Astrocyte (in vitro differentiated cells and primary cell): ENCODE measurements at regions not wholly inside any gene's neighbourhood (a gene's known extent, or its start where the extent isn't known, plus 50 kb on each side); places are given as distances from the start of the nearest gene placed in this dataset.

Experiments
- DNase-seq: peaks from one replicate; pipeline ENCODE4 v3.0.0-alpha.2; 2010; ENCODE audit warnings: low read depth
- FAIRE-seq: peaks from 2 replicates; lab custom pipeline; 2011; peaks lifted over from hg19 to GRCh38; lab: Jason Lieb, UNC
- H2AFZ ChIP-seq: 2 replicates; pipeline ENCODE4 v1.6.0; 2012; ENCODE audit warnings: low read depth, low read length, inconsistent platforms
- H3K27ac ChIP-seq: 2 replicates; pipeline ENCODE4 v1.5.1; 2011; ENCODE audit warnings: low read depth, low read length, inconsistent platforms
- H3K27me3 ChIP-seq: 2 replicates; pipeline ENCODE4 v1.6.0; 2011; ENCODE audit warnings: low read length, inconsistent platforms; ENCODE audit not compliant: insufficient read depth
- H3K36me3 ChIP-seq: 2 replicates; pipeline ENCODE4 v1.5.1; 2011; ENCODE audit warnings: low read length, inconsistent platforms; ENCODE audit not compliant: insufficient read depth
- H3K4me1 ChIP-seq: 2 replicates; pipeline ENCODE4 v1.5.1; 2011; ENCODE audit warnings: low read length, inconsistent platforms; ENCODE audit not compliant: insufficient read depth
- H3K4me2 ChIP-seq: 2 replicates; pipeline ENCODE4 v1.6.0; 2012; ENCODE audit warnings: low read length, inconsistent platforms
- H3K4me3 ChIP-seq: 2 replicates; pipeline ENCODE4 v1.5.1; 2011; ENCODE audit warnings: low read depth, mild to moderate bottlenecking, low read length, inconsistent platforms; ENCODE audit not compliant: insufficient read depth
- H3K79me2 ChIP-seq: 2 replicates; pipeline ENCODE4 v1.6.0; 2012; ENCODE audit warnings: mild to moderate bottlenecking, low read length, inconsistent platforms; ENCODE audit not compliant: insufficient read depth
- H3K9ac ChIP-seq: 2 replicates; pipeline ENCODE4 v1.6.0; 2012; ENCODE audit warnings: mild to moderate bottlenecking, low read length, inconsistent platforms
- H3K9me3 ChIP-seq: 2 replicates; pipeline ENCODE4 v1.5.1; 2012; ENCODE audit warnings: low read depth, mild to moderate bottlenecking, low read length, inconsistent platforms; ENCODE audit not compliant: insufficient read depth
- H4K20me1 ChIP-seq: 2 replicates; pipeline ENCODE4 v1.6.0; 2012; ENCODE audit warnings: low read length, inconsistent platforms; ENCODE audit not compliant: insufficient read depth
- H3K27ac Mint-ChIP-seq: one replicate; pipeline ENCODE4 v1.8.0; 2021; ENCODE audit warnings: mild to moderate bottlenecking, mixed read lengths; ENCODE audit not compliant: unreplicated experiment
- H3K27me3 Mint-ChIP-seq: one replicate; pipeline ENCODE4 v1.8.0; 2021; ENCODE audit warnings: low read depth, mixed read lengths; ENCODE audit not compliant: unreplicated experiment
- H3K36me3 Mint-ChIP-seq: one replicate; pipeline ENCODE4 v1.8.0; 2021; ENCODE audit warnings: low read depth, mixed read lengths; ENCODE audit not compliant: unreplicated experiment
- H3K4me1 Mint-ChIP-seq: one replicate; pipeline ENCODE4 v1.8.0; 2021; ENCODE audit warnings: low read depth, mixed read lengths; ENCODE audit not compliant: unreplicated experiment
- H3K4me3 Mint-ChIP-seq: one replicate; pipeline ENCODE4 v1.8.0; 2021; ENCODE audit warnings: mild to moderate bottlenecking, moderate library complexity, mixed read lengths; ENCODE audit not compliant: unreplicated experiment
- H3K9me3 Mint-ChIP-seq: one replicate; pipeline ENCODE4 v1.8.0; 2021; ENCODE audit warnings: mild to moderate bottlenecking, mixed read lengths; ENCODE audit not compliant: unreplicated experiment
- EZH2 ChIP-seq: IDR thresholded peaks from 2 replicates; pipeline ENCODE4 v1.6.1; 2012; ENCODE audit warnings: mild to moderate bottlenecking, low read length, inconsistent platforms; ENCODE audit not compliant: insufficient read depth
- TF ChIP-seq, protein P1 (sequence below): IDR thresholded peaks from 2 replicates; pipeline ENCODE4 v1.5.1; 2011; ENCODE audit warnings: low read depth, mild to moderate bottlenecking, inconsistent platforms, low read length, moderate library complexity; ENCODE audit not compliant: insufficient read depth

DNA sequence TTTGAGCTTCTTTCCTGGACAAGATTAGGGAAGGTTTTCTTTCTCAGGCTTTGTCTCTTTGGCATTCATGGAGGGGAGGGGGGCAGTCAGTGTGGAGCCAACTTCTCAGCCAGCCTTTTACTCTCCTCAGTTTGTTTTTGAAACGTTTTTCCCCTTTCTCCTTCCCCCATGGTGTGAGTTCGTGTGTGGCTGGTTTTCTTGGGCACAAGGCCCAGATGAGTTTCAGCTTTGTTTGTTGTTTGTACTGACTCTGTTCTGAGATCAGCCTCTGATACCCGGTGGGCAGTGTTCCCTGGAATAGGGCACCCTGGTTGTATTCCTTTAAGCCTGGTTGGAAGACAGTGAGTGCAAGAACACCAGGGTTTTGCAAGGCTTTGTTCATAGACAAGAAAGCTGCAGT lies 168.2 kb upstream of the RARB start:
- Histone ChIP-seq H3K9ac (no peak overlapping the region), H3K9me3 (no peaks in the 10 kb centered on the region), H3K27ac (no peak overlapping the region), H4K20me1 (no peaks in the 10 kb centered on the region), H3K27me3 (no peaks in the 10 kb centered on the region), H3K4me2 (no peak overlapping the region), H3K4me3 (no peak overlapping the region), H3K36me3 (no peaks in the 10 kb centered on the region), H3K79me2 (no peaks in the 10 kb centered on the region), H2AFZ (no peak overlapping the region), H3K4me1 (peaks cover 4% of the 10 kb centered on the region)
- Mint-ChIP-seq H3K27me3 (peaks cover 9% of the 10 kb centered on the region), H3K4me1 (peaks cover 4% of the 10 kb centered on the region), H3K9me3 (peaks cover 6% of the 10 kb centered on the region), H3K27ac (no peak overlapping the region), H3K36me3 (no peaks in the 10 kb centered on the region), H3K4me3 (no peak overlapping the region)
- DNase-seq (no peak), FAIRE-seq (no peak)
- TF ChIP-seq, protein P1, sequence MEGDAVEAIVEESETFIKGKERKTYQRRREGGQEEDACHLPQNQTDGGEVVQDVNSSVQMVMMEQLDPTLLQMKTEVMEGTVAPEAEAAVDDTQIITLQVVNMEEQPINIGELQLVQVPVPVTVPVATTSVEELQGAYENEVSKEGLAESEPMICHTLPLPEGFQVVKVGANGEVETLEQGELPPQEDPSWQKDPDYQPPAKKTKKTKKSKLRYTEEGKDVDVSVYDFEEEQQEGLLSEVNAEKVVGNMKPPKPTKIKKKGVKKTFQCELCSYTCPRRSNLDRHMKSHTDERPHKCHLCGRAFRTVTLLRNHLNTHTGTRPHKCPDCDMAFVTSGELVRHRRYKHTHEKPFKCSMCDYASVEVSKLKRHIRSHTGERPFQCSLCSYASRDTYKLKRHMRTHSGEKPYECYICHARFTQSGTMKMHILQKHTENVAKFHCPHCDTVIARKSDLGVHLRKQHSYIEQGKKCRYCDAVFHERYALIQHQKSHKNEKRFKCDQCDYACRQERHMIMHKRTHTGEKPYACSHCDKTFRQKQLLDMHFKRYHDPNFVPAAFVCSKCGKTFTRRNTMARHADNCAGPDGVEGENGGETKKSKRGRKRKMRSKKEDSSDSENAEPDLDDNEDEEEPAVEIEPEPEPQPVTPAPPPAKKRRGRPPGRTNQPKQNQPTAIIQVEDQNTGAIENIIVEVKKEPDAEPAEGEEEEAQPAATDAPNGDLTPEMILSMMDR = no peak
- no peak for TF ChIP-seq EZH2

DNA sequence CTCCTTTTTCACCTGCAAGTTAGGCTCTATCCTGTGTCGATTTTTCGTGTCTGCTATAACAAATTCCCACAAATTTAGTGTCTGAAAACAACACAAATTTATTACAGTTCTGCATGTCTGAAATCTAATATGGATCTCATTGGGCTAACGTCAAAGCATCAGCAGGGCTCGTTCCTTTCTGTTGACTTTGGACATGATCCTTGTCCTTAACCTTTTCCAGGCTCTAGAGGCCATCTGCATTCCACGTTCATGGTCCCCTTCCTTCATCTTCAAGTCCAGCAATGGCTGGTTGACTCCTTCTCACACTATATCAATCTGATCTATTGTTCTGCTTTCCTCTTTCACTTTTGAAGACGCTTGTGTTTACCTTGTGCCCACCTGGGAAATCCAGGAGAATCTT lies 165.7 kb upstream of the RARB start:
- no peak overlapping the region for H3K27ac ChIP-seq
- TF ChIP-seq, protein P1 = no peak
- no peak for TF ChIP-seq EZH2
- peaks cover 9% of the 10 kb centered on the region for H3K27me3 Mint-ChIP-seq
- peaks cover under 1% of the 10 kb centered on the region for H3K4me1 ChIP-seq
- no peak overlapping the region for H3K4me2 ChIP-seq
- H3K9me3 Mint-ChIP-seq = peaks cover 6% of the 10 kb centered on the region
- no peaks in the 10 kb centered on the region for H3K9me3 ChIP-seq
- no peaks in the 10 kb centered on the region for H3K36me3 ChIP-seq
- no peak overlapping the region for H2AFZ ChIP-seq
- H3K4me3 ChIP-seq = no peak overlapping the region
- no peaks in the 10 kb centered on the region for H3K27me3 ChIP-seq
- H3K27ac Mint-ChIP-seq = no peak overlapping the region
- peaks cover under 1% of the 10 kb centered on the region for H3K4me1 Mint-ChIP-seq
- no peaks in the 10 kb centered on the region for H3K79me2 ChIP-seq
- FAIRE-seq (no peak), DNase-seq (no peak)
- H3K36me3 Mint-ChIP-seq = no peaks in the 10 kb centered on the region
- no peak overlapping the region for H3K9ac ChIP-seq
- no peaks in the 10 kb centered on the region for H4K20me1 ChIP-seq
- no peak overlapping the region for H3K4me3 Mint-ChIP-seq

DNA sequence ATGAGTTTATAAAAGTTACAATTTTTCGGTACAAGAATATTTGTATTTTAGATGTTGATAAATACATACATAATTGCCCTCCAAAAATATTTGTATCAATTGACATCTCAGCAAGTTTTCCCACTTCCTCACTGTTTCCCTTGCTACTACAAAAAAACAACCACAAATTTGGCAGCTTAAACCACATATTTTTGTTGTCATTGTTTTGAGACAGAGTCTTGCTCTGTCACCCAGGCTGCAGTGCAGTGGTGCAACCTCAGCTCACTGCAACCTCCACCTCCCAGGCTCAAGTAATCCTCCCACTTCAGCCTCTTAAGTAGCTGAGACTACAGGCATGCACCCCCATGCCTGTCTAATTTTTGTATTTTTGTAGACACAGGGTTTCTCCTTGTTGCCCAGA lies 162.8 kb upstream of the RARB start:
- TF ChIP-seq, protein P1 = no peak
- Histone ChIP-seq H3K36me3 (no peaks in the 10 kb centered on the region), H3K79me2 (no peaks in the 10 kb centered on the region), H2AFZ (no peak overlapping the region), H3K4me3 (no peak overlapping the region), H3K9me3 (no peaks in the 10 kb centered on the region), H3K27me3 (no peaks in the 10 kb centered on the region), H3K4me1 (no peaks in the 10 kb centered on the region), H3K27ac (no peak overlapping the region), H4K20me1 (no peaks in the 10 kb centered on the region), H3K4me2 (no peak overlapping the region), H3K9ac (no peak overlapping the region)
- no peaks in the 10 kb centered on the region for H3K4me1 Mint-ChIP-seq
- H3K36me3 Mint-ChIP-seq = no peaks in the 10 kb centered on the region
- no peak overlapping the region for H3K4me3 Mint-ChIP-seq
- FAIRE-seq = no peak
- peaks cover 2% of the 10 kb centered on the region for H3K9me3 Mint-ChIP-seq
- H3K27ac Mint-ChIP-seq = no peak overlapping the region
- DNase-seq = no peak
- peaks cover 3% of the 10 kb centered on the region for H3K27me3 Mint-ChIP-seq
